ENCODE measurements at regions not wholly inside any gene's neighbourhood (a gene's known extent, or its start where the extent isn't known, plus 50 kb on each side); places are given as distances from the start of the nearest gene placed in this dataset.

DNA sequence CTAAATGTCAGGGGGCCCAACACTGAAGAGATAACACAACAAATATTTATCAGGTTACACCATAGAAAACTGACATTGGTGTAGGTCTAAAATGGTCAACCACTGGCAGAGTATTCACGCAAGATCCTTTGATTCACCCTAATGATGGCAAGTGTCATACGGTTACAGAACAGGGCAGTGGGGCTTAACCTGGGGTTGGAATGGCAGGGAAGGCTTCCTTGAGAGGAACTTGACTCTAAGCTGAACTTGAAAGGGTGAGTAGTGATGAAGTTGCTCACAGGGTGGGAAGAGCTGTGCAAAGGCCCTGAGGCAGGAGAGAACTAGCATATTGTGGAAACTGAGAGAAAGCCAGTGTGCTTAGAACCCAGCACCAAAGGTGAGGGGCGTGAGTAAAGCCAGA lies 97.1 kb upstream of the MVB12B start:
- TF ChIP-seq, protein P1, sequence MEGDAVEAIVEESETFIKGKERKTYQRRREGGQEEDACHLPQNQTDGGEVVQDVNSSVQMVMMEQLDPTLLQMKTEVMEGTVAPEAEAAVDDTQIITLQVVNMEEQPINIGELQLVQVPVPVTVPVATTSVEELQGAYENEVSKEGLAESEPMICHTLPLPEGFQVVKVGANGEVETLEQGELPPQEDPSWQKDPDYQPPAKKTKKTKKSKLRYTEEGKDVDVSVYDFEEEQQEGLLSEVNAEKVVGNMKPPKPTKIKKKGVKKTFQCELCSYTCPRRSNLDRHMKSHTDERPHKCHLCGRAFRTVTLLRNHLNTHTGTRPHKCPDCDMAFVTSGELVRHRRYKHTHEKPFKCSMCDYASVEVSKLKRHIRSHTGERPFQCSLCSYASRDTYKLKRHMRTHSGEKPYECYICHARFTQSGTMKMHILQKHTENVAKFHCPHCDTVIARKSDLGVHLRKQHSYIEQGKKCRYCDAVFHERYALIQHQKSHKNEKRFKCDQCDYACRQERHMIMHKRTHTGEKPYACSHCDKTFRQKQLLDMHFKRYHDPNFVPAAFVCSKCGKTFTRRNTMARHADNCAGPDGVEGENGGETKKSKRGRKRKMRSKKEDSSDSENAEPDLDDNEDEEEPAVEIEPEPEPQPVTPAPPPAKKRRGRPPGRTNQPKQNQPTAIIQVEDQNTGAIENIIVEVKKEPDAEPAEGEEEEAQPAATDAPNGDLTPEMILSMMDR (conservative IDR thresholded peaks at IDR 0.05; ENCODE audit: control insufficient read depth, insufficient read depth, low read depth, low read length), result no peak
- H3K4me3 ChIP-seq (ENCODE audit: control insufficient read depth, low read depth, low read length), result no peak overlapping the region
- DNase-seq (ENCODE audit: low read depth), result no peak

DNA sequence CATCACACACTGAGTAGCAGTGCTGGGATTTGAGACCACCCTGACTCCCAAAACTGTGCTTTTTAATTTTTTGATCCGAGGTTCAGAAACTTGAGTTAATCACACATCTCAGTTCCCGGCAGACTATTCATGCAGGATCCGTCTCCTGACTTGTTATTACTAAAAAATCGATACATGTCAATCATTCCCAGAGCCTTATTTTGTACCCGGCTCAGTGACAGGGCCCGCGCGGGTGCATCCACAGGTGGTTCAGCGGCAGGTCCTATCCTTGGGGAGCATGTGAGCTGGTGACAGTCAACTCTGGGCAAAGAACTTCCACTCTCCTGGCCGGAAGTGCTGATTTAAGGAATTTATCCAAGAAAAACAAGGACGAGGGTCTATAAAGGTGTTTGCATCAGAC lies 95.9 kb upstream of the MVB12B start:
- H3K4me3 ChIP-seq (ENCODE audit: control insufficient read depth, low read depth, low read length), result no peak overlapping the region
- DNase-seq (ENCODE audit: low read depth), result no peak
- TF ChIP-seq, protein P1 (conservative IDR thresholded peaks at IDR 0.05; ENCODE audit: control insufficient read depth, insufficient read depth, low read depth, low read length), result no peak

DNA sequence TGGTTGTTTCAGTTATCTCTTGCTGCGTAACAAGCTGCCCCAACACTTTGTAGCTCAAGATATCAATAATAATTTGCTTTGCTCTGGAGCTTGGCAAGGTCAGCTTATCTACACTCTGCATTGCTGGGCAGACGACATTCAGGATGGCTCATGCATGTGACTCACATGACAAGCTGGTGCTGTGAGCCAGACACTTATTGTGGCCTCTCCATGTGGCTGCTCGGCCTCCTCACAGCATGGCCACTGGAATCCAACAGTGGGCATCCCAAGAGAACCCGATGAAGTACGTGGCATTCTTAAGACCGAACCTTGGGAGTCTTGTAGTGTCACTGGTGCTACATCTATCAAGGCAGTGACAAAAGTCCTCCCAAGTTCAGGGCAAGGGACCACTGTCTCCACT lies 94.2 kb upstream of the MVB12B start:
- no peak overlapping the region for H3K4me3 ChIP-seq (ENCODE audit: control insufficient read depth, low read depth, low read length)
- TF ChIP-seq, protein P1 (conservative IDR thresholded peaks at IDR 0.05; ENCODE audit: control insufficient read depth, insufficient read depth, low read depth, low read length), result no peak

DNA sequence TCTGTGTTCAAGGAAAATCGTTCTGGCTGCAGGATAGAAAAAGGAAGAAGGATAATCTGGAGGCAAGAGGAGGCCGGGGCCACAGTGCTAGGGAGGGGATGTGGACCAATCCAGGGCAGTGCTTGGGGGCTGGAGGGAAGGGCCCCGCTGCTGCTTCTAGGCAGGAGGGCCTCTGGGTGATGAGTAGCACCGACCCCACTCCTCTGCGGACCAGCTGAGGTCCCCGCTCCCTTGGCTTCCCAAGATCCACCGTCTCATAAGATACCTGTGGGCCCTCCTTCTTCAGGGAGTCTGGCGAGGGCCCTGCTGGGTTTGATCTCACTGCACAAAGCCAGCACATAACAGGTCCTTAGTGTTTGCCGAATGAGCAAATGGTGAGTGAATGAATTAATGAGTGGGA lies 93.5 kb upstream of the MVB12B start:
- DNase-seq (ENCODE audit: low read depth), result no peak
- H3K4me3 ChIP-seq (ENCODE audit: control insufficient read depth, low read depth, low read length), result no peak overlapping the region
- TF ChIP-seq, protein P1 (conservative IDR thresholded peaks at IDR 0.05; ENCODE audit: control insufficient read depth, insufficient read depth, low read depth, low read length), result no peak

More for the DNA sequence above, 94.2 kb upstream of the MVB12B start:
- no peak for DNase-seq (ENCODE audit: low read depth)

DNA sequence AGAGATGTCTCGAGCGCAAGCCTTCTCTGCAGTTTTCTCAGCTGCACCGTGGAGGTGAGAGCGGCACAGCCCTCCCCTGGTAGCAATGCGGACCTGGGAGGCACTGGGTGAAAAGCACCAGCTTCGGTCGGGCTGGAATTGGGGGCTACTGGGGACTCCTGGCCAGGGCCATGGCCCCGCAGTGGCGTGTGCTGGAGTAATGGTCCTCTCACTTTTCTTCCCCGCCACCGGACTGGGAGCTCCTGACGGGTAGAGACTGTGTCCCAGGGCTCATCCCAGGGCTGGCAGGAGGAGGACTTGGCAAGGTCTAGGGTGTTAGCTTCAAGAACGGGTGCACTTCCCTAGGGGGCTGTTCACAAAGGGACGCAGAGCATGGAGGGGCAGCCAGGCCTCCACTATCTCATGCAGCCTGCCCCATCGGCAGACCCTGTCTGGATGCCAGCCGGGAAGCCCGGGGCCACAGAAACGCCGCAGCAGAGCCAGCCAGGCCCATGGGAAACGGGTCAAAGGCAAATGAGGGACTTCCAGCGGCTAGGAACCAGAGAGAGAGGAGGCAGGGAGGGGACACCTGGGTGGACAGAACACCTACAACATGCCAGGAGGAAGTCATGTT lies 92.6 kb upstream of the MVB12B start:
- DNase-seq (ENCODE audit: low read depth), result no peak
- TF ChIP-seq, protein P1 (conservative IDR thresholded peaks at IDR 0.05; ENCODE audit: control insufficient read depth, insufficient read depth, low read depth, low read length), result no peak
- no peak overlapping the region for H3K4me3 ChIP-seq (ENCODE audit: control insufficient read depth, low read depth, low read length)

DNA sequence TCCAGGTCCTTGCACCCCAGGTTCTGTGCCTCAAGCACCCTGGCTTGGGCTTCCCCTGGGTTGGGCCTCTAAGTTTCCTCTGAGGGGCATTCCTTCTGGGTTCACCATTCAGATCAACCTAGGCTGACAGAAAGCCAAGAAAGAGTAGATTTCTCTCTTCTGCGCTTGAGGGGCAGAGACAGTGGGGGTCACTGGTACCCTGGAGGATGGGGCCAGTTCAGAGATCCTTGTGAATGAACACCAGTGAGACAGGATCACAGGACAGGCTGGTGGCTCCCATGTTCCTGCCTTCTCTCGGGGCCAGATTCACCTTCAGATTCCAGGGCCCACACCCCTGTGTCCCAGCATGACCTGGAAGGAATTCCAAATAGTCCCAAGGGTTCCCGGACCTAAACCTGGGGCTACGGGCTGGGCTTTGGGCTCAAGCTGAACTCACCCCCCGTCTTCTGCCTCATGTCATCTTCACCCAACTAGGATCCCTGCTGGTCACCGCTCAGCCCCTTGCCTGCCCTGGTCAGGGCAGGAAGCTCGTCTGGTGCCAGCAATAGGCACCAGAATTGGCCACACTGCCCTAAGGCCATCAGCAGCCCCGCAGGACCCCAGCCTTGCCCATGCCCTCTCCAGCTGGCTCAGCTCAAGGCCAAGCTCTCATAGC lies 91.8 kb upstream of the MVB12B start:
- TF ChIP-seq, protein P1 (conservative IDR thresholded peaks at IDR 0.05; ENCODE audit: control insufficient read depth, insufficient read depth, low read depth, low read length), result no peak
- no peak for DNase-seq (ENCODE audit: low read depth)
- H3K4me3 ChIP-seq (ENCODE audit: control insufficient read depth, low read depth, low read length), result no peak overlapping the region

Measured in fibroblast of mammary gland (primary cell).